NCI-H1105 treated with DMSO at 0.1 percent for 48 hours (cell line): ENCODE measurements at regions not wholly inside any gene's neighbourhood (a gene's known extent, or its start where the extent isn't known, plus 50 kb on each side); places are given as distances from the start of the nearest gene placed in this dataset.
A peak's percentile ranks its signal among the peaks of the same experiment; 100 is the strongest.

Experiments
- DNase-seq: peaks from one replicate; lab custom pipeline; 2025; lab: John Stamatoyannopoulos, UW

GRCh38 chr5:106880656-106881055, 790.1 kb downstream of the EFNA5 start:
- no peak for DNase-seq

GRCh38 chr5:106877881-106878280, 792.9 kb downstream of the EFNA5 start:
- DNase-seq: no peak

GRCh38 chr5:106876665-106877194, 794.0 kb downstream of the EFNA5 start:
- no peak for DNase-seq

- DNase-seq: no peak
Measured at GRCh38 chr5:106876298-106876622, 794.5 kb downstream of the EFNA5 start.

GRCh38 chr5:106875591-106876297, 795.0 kb downstream of the EFNA5 start:
- DNase-seq: no peak

- DNase-seq: no peak
Measured at GRCh38 chr5:106874974-106875373, 795.8 kb downstream of the EFNA5 start.

- DNase-seq: no peak
Measured at GRCh38 chr5:106874531-106874930, 796.2 kb downstream of the EFNA5 start.

GRCh38 chr5:106873568-106873967, 797.2 kb downstream of the EFNA5 start:
- no peak for DNase-seq

GRCh38 chr5:106865279-106865678, 805.5 kb downstream of the EFNA5 start:
- no peak for DNase-seq

GRCh38 chr5:106862450-106863193, 808.1 kb downstream of the EFNA5 start:
- DNase-seq: peak; percentile 29

- DNase-seq: no peak
Measured at GRCh38 chr5:106860398-106861044, 810.2 kb downstream of the EFNA5 start.

- no peak for DNase-seq
Measured at GRCh38 chr5:106858616-106859015, 812.1 kb downstream of the EFNA5 start.

GRCh38 chr5:106854922-106855321, 815.8 kb downstream of the EFNA5 start:
- peak; percentile 11 for DNase-seq

GRCh38 chr5:106854105-106854687, 816.5 kb downstream of the EFNA5 start:
- no peak for DNase-seq

GRCh38 chr5:106853266-106853665, 817.5 kb downstream of the EFNA5 start:
- no peak for DNase-seq

- no peak for DNase-seq
Measured at GRCh38 chr5:106849266-106849665, 821.5 kb downstream of the EFNA5 start.

- DNase-seq: no peak
Measured at GRCh38 chr5:106843812-106844416, 826.8 kb downstream of the EFNA5 start.

GRCh38 chr5:106833517-106833916, 837.2 kb downstream of the EFNA5 start:
- DNase-seq: no peak

- no peak for DNase-seq
Measured at GRCh38 chr5:106827061-106827460, 843.7 kb downstream of the EFNA5 start.

- DNase-seq: no peak
Measured at GRCh38 chr5:106825374-106825773, 845.4 kb downstream of the EFNA5 start.

- no peak for DNase-seq
Measured at GRCh38 chr5:106822851-106823250, 847.9 kb downstream of the EFNA5 start.

GRCh38 chr5:106818552-106818951, 852.2 kb downstream of the EFNA5 start:
- no peak for DNase-seq
